ENCODE measurements at regions not wholly inside any gene's neighbourhood (a gene's known extent, or its start where the extent isn't known, plus 50 kb on each side); places are given as distances from the start of the nearest gene placed in this dataset.

- no peak for ATAC-seq (ENCODE audit: low FRiP score)
- intact Hi-C loops (cut with DNase I) = no loop called here
- no peak overlapping the region for H3K27ac ChIP-seq (ENCODE audit: low read depth in 1 of 2, low read length in 2 of 2)
Observed at GRCh38 chr6:137590684-137591083, 96.5 kb upstream of the OLIG3 start.

GRCh38 chr6:137601471-137601870, 107.3 kb upstream of the OLIG3 start:
- no peaks in the 10 kb centered on the region for H3K36me3 ChIP-seq (ENCODE audit: control insufficient read depth in 1 of 2, insufficient read depth in 2 of 2, low read length in 1 of 2)
- H3K27me3 ChIP-seq (ENCODE audit: control insufficient read depth in 1 of 2, insufficient read depth in 2 of 2, low read length in 1 of 2) = no peaks in the 10 kb centered on the region
- DNase-seq (no peak), ATAC-seq (ENCODE audit: low FRiP score) (no peak)
- no peak overlapping the region for H3K27ac ChIP-seq (ENCODE audit: low read depth in 1 of 2, low read length in 2 of 2)
- H3K9me3 ChIP-seq (ENCODE audit: control insufficient read depth, low read length) = no peaks in the 10 kb centered on the region
- intact Hi-C loops (cut with DNase I) = no loop called here
- WGBS, 2 donors = 36 to 40% methylated on average over 4 of the region's 4 CpGs
- H3K4me3 ChIP-seq (ENCODE audit: low read length in 2 of 2) = no peak overlapping the region
- no peaks in the 10 kb centered on the region for H3K4me1 ChIP-seq (ENCODE audit: control insufficient read depth in 1 of 2, insufficient read depth in 2 of 2, low read length in 2 of 2)

More at GRCh38 chr6:137590684-137591083, 96.5 kb upstream of the OLIG3 start:
- H3K36me3 ChIP-seq (ENCODE audit: control insufficient read depth in 1 of 2, insufficient read depth in 2 of 2, low read length in 1 of 2) = no peaks in the 10 kb centered on the region
- no peaks in the 10 kb centered on the region for H3K4me1 ChIP-seq (ENCODE audit: control insufficient read depth in 1 of 2, insufficient read depth in 2 of 2, low read length in 2 of 2)
- H3K4me3 ChIP-seq (ENCODE audit: low read length in 2 of 2) = no peak overlapping the region
- DNase-seq = no peak
- peaks cover 0 to 2% of the 10 kb centered on the region in 2 donors for H3K27me3 ChIP-seq (ENCODE audit: control insufficient read depth in 1 of 2, insufficient read depth in 2 of 2, low read length in 1 of 2)
- peaks cover 7% of the 10 kb centered on the region for H3K9me3 ChIP-seq (ENCODE audit: control insufficient read depth, low read length)

GRCh38 chr6:137602313-137603197, 108.4 kb upstream of the OLIG3 start:
- H3K27ac ChIP-seq (ENCODE audit: low read depth in 1 of 2, low read length in 2 of 2) = no peak overlapping the region
- WGBS, 2 donors = 30 to 35% methylated on average over 9 of the region's 9 CpGs

GRCh38 chr6:137610702-137611101, 116.5 kb upstream of the OLIG3 start:
- no peak for ATAC-seq (ENCODE audit: low FRiP score)
- WGBS, 2 donors = 73 to 75% methylated on average over 2 of the region's 2 CpGs

More at GRCh38 chr6:137602313-137603197, 108.4 kb upstream of the OLIG3 start:
- DNase-seq (no peak), ATAC-seq (ENCODE audit: low FRiP score) (no peak)
- H3K4me1 ChIP-seq (ENCODE audit: control insufficient read depth in 1 of 2, insufficient read depth in 2 of 2, low read length in 2 of 2) = no peaks in the 10 kb centered on the region
- no peaks in the 10 kb centered on the region for H3K36me3 ChIP-seq (ENCODE audit: control insufficient read depth in 1 of 2, insufficient read depth in 2 of 2, low read length in 1 of 2)
- intact Hi-C loops (cut with DNase I) = no loop called here
- H3K4me3 ChIP-seq (ENCODE audit: low read length in 2 of 2) = no peak overlapping the region
- H3K27me3 ChIP-seq (ENCODE audit: control insufficient read depth in 1 of 2, insufficient read depth in 2 of 2, low read length in 1 of 2) = no peaks in the 10 kb centered on the region
- H3K9me3 ChIP-seq (ENCODE audit: control insufficient read depth, low read length) = no peaks in the 10 kb centered on the region

DNA sequence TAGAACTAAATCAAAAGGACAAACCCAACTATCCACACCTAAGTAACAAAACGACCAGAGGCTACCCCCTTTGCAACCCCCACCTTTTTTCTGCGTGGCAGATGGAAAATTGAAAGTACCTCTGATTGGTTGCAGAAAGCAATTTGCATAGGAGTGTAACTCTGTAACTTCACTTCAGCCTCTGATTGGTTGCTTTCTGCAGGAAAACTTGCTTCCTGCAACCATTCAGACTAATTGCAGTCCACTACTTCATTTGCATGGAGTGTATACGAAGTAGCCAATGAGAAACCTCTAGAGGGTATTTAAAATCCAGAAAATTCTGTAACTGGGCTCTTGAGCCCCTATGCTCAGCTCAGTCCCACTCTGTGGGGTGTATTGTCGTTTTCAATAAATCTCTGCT, 129.1 kb upstream of the OLIG3 start:
- no peak overlapping the region for H3K27ac ChIP-seq (ENCODE audit: low read depth in 1 of 2, low read length in 2 of 2)
- H3K9me3 ChIP-seq (ENCODE audit: control insufficient read depth, low read length) = no peaks in the 10 kb centered on the region
- ATAC-seq (ENCODE audit: low FRiP score) (no peak), DNase-seq (no peak)
- WGBS, 2 donors = 56 to 63% methylated on average over 4 of the region's 4 CpGs
- H3K4me1 ChIP-seq (ENCODE audit: control insufficient read depth in 1 of 2, insufficient read depth in 2 of 2, low read length in 2 of 2) = no peaks in the 10 kb centered on the region
- H3K36me3 ChIP-seq (ENCODE audit: control insufficient read depth in 1 of 2, insufficient read depth in 2 of 2, low read length in 1 of 2) = no peaks in the 10 kb centered on the region
- no peaks in the 10 kb centered on the region for H3K27me3 ChIP-seq (ENCODE audit: control insufficient read depth in 1 of 2, insufficient read depth in 2 of 2, low read length in 1 of 2)
- intact Hi-C loops (cut with DNase I) = no loop called here
- no peak overlapping the region for H3K4me3 ChIP-seq (ENCODE audit: low read length in 2 of 2)

More at GRCh38 chr6:137610702-137611101, 116.5 kb upstream of the OLIG3 start:
- no peaks in the 10 kb centered on the region for H3K4me1 ChIP-seq (ENCODE audit: control insufficient read depth in 1 of 2, insufficient read depth in 2 of 2, low read length in 2 of 2)
- intact Hi-C loops (cut with DNase I) = no loop called here
- H3K9me3 ChIP-seq (ENCODE audit: control insufficient read depth, low read length) = peaks cover 3% of the 10 kb centered on the region
- no peak overlapping the region for H3K27ac ChIP-seq (ENCODE audit: low read depth in 1 of 2, low read length in 2 of 2)
- no peak overlapping the region for H3K4me3 ChIP-seq (ENCODE audit: low read length in 2 of 2)
- H3K27me3 ChIP-seq (ENCODE audit: control insufficient read depth in 1 of 2, insufficient read depth in 2 of 2, low read length in 1 of 2) = peaks cover 0 to 1% of the 10 kb centered on the region in 2 donors
- no peaks in the 10 kb centered on the region for H3K36me3 ChIP-seq (ENCODE audit: control insufficient read depth in 1 of 2, insufficient read depth in 2 of 2, low read length in 1 of 2)
- DNase-seq = no peak

GRCh38 chr6:137625100-137625661, 131.0 kb upstream of the OLIG3 start:
- WGBS, 2 donors = 92 to 94% methylated on average over 8 of the region's 8 CpGs
- Histone ChIP-seq H3K4me3 (ENCODE audit: low read length in 2 of 2) (no peak overlapping the region), H3K9me3 (ENCODE audit: control insufficient read depth, low read length) (no peaks in the 10 kb centered on the region), H3K4me1 (ENCODE audit: control insufficient read depth in 1 of 2, insufficient read depth in 2 of 2, low read length in 2 of 2) (no peaks in the 10 kb centered on the region), H3K27ac (ENCODE audit: low read depth in 1 of 2, low read length in 2 of 2) (no peak overlapping the region), H3K27me3 (ENCODE audit: control insufficient read depth in 1 of 2, insufficient read depth in 2 of 2, low read length in 1 of 2) (no peaks in the 10 kb centered on the region), H3K36me3 (ENCODE audit: control insufficient read depth in 1 of 2, insufficient read depth in 2 of 2, low read length in 1 of 2) (no peaks in the 10 kb centered on the region)
- intact Hi-C loops (cut with DNase I) = no loop called here
- DNase-seq (no peak), ATAC-seq (ENCODE audit: low FRiP score) (no peak)

DNA sequence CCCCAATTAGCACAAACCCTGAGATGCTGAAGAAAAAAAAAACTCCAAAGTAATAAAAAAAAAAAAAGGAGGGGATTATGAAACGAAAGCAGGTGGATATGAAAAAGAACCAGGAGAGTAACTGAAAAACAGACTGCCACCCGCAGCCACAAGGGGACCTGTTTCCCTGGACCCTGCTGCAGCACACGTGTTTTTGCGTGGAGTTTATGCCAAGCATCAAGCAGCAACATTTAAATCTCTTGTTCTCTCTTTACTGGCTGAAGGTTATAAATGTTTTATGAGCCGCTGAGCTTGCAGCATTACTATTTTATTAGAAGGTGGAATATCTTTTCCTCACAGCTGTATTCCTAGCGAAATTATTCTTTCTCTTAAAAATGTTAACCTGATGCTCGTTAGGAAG, 131.6 kb upstream of the OLIG3 start:
- DNase-seq (no peak), ATAC-seq (ENCODE audit: low FRiP score) (no peak)
- Histone ChIP-seq H3K27me3 (ENCODE audit: control insufficient read depth in 1 of 2, insufficient read depth in 2 of 2, low read length in 1 of 2) (no peaks in the 10 kb centered on the region), H3K4me3 (ENCODE audit: low read length in 2 of 2) (no peak overlapping the region), H3K36me3 (ENCODE audit: control insufficient read depth in 1 of 2, insufficient read depth in 2 of 2, low read length in 1 of 2) (no peaks in the 10 kb centered on the region), H3K9me3 (ENCODE audit: control insufficient read depth, low read length) (no peaks in the 10 kb centered on the region), H3K27ac (ENCODE audit: low read depth in 1 of 2, low read length in 2 of 2) (no peak overlapping the region), H3K4me1 (ENCODE audit: control insufficient read depth in 1 of 2, insufficient read depth in 2 of 2, low read length in 2 of 2) (no peaks in the 10 kb centered on the region)
- WGBS, 2 donors = 58 to 64% methylated on average over 7 of the region's 7 CpGs
- intact Hi-C loops (cut with DNase I) = no loop called here

- Histone ChIP-seq H3K4me3 (ENCODE audit: low read length in 2 of 2) (no peak overlapping the region), H3K9me3 (ENCODE audit: control insufficient read depth, low read length) (no peaks in the 10 kb centered on the region), H3K4me1 (ENCODE audit: control insufficient read depth in 1 of 2, insufficient read depth in 2 of 2, low read length in 2 of 2) (no peaks in the 10 kb centered on the region), H3K36me3 (ENCODE audit: control insufficient read depth in 1 of 2, insufficient read depth in 2 of 2, low read length in 1 of 2) (no peaks in the 10 kb centered on the region), H3K27me3 (ENCODE audit: control insufficient read depth in 1 of 2, insufficient read depth in 2 of 2, low read length in 1 of 2) (no peaks in the 10 kb centered on the region), H3K27ac (ENCODE audit: low read depth in 1 of 2, low read length in 2 of 2) (no peak overlapping the region)
- 61 to 70% methylated on average over 1 of the region's 1 CpG for WGBS, 2 donors
- ATAC-seq (ENCODE audit: low FRiP score) (no peak), DNase-seq (no peak)
- intact Hi-C loops (cut with DNase I) = loop anchor here in 1 of 2 donors (10.0 kb wide), 1 partner anchor 356 kb away; no protein-coding TSS in a partner anchor
Observed at GRCh38 chr6:137630666-137631065, 136.5 kb upstream of the OLIG3 start.

- WGBS, 2 donors = 94 to 95% methylated on average over 2 of the region's 2 CpGs
- DNase-seq = no peak
- Histone ChIP-seq H3K36me3 (ENCODE audit: control insufficient read depth in 1 of 2, insufficient read depth in 2 of 2, low read length in 1 of 2) (no peaks in the 10 kb centered on the region), H3K4me1 (ENCODE audit: control insufficient read depth in 1 of 2, insufficient read depth in 2 of 2, low read length in 2 of 2) (no peaks in the 10 kb centered on the region), H3K4me3 (ENCODE audit: low read length in 2 of 2) (no peak overlapping the region), H3K27ac (ENCODE audit: low read depth in 1 of 2, low read length in 2 of 2) (no peak overlapping the region), H3K9me3 (ENCODE audit: control insufficient read depth, low read length) (no peaks in the 10 kb centered on the region), H3K27me3 (ENCODE audit: control insufficient read depth in 1 of 2, insufficient read depth in 2 of 2, low read length in 1 of 2) (no peaks in the 10 kb centered on the region)
- ATAC-seq (ENCODE audit: low FRiP score) = no peak
- intact Hi-C loops (cut with DNase I) = loop anchor here in 1 of 2 donors (10.0 kb wide), 1 partner anchor 357 kb away; no protein-coding TSS in a partner anchor
Observed at GRCh38 chr6:137631323-137631722, 137.1 kb upstream of the OLIG3 start.

Measured in aorta (tissue), 5 donors.